SK-N-SH treated with all-trans-retinoic acid at 6 μM for 48 hours (cell line): ENCODE measurements at regions not wholly inside any gene's neighbourhood (a gene's known extent, or its start where the extent isn't known, plus 50 kb on each side); places are given as distances from the start of the nearest gene placed in this dataset.

Experiments
- ARNTL ChIP-seq: fragments of 450-650 bp; formaldehyde crosslinking; IDR thresholded peaks from 2 replicates; pipeline ENCODE4 v1.5.0; 2020; ENCODE audit warnings: low read depth, mild to moderate bottlenecking, moderate library complexity, borderline replicate concordance
- BACH2 ChIP-seq: fragments of 250-450 bp; sonication (Bioruptor Pico); IDR thresholded peaks from 2 replicates; pipeline ENCODE4 v1.9.0; 2021; ENCODE audit warnings: mild to moderate bottlenecking, borderline replicate concordance
- CSDC2 ChIP-seq: fragments of 250-450 bp; sonication (Bioruptor Pico); IDR thresholded peaks from 2 replicates; pipeline ENCODE4 v1.5.0; 2020; ENCODE audit warnings: mild to moderate bottlenecking, moderate library complexity
- OSR1 ChIP-seq: fragments of 250-450 bp; sonication (Bioruptor Pico); IDR thresholded peaks from 2 replicates; pipeline ENCODE4 v1.8.0; 2022; ENCODE audit warnings: moderate library complexity, mild to moderate bottlenecking, inconsistent platforms
- PATZ1 ChIP-seq: fragments of 250-450 bp; sonication (Bioruptor Pico); IDR thresholded peaks from 2 replicates; pipeline ENCODE4 v1.8.0; 2020; ENCODE audit warnings: mild to moderate bottlenecking, moderate library complexity, borderline replicate concordance
- POU6F1 ChIP-seq: fragments of 250-450 bp; sonication (Bioruptor Pico); IDR thresholded peaks from 2 replicates; pipeline ENCODE4 v1.8.0; 2021; ENCODE audit warnings: low read depth, mild to moderate bottlenecking, moderate library complexity, borderline replicate concordance
- PPARA ChIP-seq: fragments of 250-450 bp; sonication (Bioruptor Pico); IDR thresholded peaks from 2 replicates; pipeline ENCODE4 v1.5.0; 2020; ENCODE audit warnings: mild to moderate bottlenecking, borderline replicate concordance
- RARB ChIP-seq: fragments of 250-450 bp; sonication (Bioruptor Pico); IDR thresholded peaks from 2 replicates; pipeline ENCODE4 v1.8.0; 2021; ENCODE audit warnings: mild to moderate bottlenecking, moderate library complexity
- ZFP30 ChIP-seq: fragments of 450-650 bp; formaldehyde crosslinking; IDR thresholded peaks from 2 replicates; pipeline ENCODE4 v1.5.0; 2022; ENCODE audit warnings: mild to moderate bottlenecking, moderate library complexity
- ZNF565 ChIP-seq: fragments of 450-650 bp; formaldehyde crosslinking; conservative IDR thresholded peaks from 2 replicates; pipeline ENCODE4 v1.5.0; 2020; ENCODE audit warnings: low read depth, mild to moderate bottlenecking, moderate library complexity
- TF ChIP-seq, protein P1 (sequence below): fragments of 250-450 bp; sonication (Bioruptor Pico); IDR thresholded peaks from 2 replicates; pipeline ENCODE4 v1.5.1; 2020; ENCODE audit warnings: low read depth, mild to moderate bottlenecking, moderate library complexity
- TF ChIP-seq, protein P2 (sequence below): fragments of 250-450 bp; sonication (Bioruptor Pico); IDR thresholded peaks from 2 replicates; pipeline ENCODE4 v1.5.0; 2020; ENCODE audit warnings: mild to moderate bottlenecking, moderate library complexity
- TF ChIP-seq, protein P3 (sequence below): fragments of 250-450 bp; sonication (Bioruptor Pico); IDR thresholded peaks from 2 replicates; pipeline ENCODE4 v1.5.1; 2021; ENCODE audit warnings: mild to moderate bottlenecking, moderate library complexity

DNA sequence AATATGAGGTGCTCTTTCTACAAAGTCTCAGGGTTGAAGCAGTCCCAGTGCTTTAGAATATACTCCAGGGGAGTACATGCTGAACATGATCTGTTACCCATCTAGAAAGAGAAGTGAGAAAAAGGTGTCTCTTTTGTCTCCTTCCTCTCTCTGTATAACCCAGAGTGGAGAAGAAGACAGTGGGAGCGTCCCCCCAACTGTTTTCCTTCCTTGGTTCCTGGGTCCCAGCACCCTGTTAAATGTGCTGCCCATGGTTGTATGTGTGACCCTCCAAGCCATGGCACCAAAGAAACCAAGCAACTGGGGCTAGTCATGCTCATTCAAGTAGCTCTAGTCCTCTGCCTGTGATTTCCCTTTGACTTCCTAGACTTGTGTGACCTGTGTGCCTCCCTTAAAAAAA is 683.7 kb downstream of the TBL1XR1 start:
- TF ChIP-seq CSDC2 (CRISPR knock-in tag) (no peak), RARB (CRISPR knock-in tag) (no peak), ZNF565 (CRISPR knock-in tag) (no peak), ARNTL (no peak), ZFP30 (CRISPR knock-in tag) (no peak), PATZ1 (CRISPR knock-in tag) (no peak), PPARA (CRISPR knock-in tag) (no peak), BACH2 (no peak), POU6F1 (CRISPR knock-in tag) (no peak), OSR1 (CRISPR knock-in tag) (no peak)
- TF ChIP-seq, protein P1, sequence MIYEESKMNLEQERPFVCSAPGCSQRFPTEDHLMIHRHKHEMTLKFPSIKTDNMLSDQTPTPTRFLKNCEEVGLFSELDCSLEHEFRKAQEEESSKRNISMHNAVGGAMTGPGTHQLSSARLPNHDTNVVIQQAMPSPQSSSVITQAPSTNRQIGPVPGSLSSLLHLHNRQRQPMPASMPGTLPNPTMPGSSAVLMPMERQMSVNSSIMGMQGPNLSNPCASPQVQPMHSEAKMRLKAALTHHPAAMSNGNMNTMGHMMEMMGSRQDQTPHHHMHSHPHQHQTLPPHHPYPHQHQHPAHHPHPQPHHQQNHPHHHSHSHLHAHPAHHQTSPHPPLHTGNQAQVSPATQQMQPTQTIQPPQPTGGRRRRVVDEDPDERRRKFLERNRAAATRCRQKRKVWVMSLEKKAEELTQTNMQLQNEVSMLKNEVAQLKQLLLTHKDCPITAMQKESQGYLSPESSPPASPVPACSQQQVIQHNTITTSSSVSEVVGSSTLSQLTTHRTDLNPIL (CRISPR knock-in tag) = no peak
- TF ChIP-seq, protein P2, sequence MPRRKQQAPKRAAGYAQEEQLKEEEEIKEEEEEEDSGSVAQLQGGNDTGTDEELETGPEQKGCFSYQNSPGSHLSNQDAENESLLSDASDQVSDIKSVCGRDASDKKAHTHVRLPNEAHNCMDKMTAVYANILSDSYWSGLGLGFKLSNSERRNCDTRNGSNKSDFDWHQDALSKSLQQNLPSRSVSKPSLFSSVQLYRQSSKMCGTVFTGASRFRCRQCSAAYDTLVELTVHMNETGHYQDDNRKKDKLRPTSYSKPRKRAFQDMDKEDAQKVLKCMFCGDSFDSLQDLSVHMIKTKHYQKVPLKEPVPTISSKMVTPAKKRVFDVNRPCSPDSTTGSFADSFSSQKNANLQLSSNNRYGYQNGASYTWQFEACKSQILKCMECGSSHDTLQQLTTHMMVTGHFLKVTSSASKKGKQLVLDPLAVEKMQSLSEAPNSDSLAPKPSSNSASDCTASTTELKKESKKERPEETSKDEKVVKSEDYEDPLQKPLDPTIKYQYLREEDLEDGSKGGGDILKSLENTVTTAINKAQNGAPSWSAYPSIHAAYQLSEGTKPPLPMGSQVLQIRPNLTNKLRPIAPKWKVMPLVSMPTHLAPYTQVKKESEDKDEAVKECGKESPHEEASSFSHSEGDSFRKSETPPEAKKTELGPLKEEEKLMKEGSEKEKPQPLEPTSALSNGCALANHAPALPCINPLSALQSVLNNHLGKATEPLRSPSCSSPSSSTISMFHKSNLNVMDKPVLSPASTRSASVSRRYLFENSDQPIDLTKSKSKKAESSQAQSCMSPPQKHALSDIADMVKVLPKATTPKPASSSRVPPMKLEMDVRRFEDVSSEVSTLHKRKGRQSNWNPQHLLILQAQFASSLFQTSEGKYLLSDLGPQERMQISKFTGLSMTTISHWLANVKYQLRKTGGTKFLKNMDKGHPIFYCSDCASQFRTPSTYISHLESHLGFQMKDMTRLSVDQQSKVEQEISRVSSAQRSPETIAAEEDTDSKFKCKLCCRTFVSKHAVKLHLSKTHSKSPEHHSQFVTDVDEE (CRISPR knock-in tag) = no peak
- TF ChIP-seq, protein P3, sequence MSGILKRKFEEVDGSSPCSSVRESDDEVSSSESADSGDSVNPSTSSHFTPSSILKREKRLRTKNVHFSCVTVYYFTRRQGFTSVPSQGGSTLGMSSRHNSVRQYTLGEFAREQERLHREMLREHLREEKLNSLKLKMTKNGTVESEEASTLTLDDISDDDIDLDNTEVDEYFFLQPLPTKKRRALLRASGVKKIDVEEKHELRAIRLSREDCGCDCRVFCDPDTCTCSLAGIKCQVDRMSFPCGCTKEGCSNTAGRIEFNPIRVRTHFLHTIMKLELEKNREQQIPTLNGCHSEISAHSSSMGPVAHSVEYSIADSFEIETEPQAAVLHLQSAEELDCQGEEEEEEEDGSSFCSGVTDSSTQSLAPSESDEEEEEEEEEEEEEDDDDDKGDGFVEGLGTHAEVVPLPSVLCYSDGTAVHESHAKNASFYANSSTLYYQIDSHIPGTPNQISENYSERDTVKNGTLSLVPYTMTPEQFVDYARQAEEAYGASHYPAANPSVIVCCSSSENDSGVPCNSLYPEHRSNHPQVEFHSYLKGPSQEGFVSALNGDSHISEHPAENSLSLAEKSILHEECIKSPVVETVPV = no peak
